SK-N-SH (cell line): ENCODE measurements at regions not wholly inside any gene's neighbourhood (a gene's known extent, or its start where the extent isn't known, plus 50 kb on each side); places are given as distances from the start of the nearest gene placed in this dataset.
"Not testable (repeated sequence)": the region's sequence is repeated elsewhere in the genome, so short reads cannot be mapped to it uniquely, and the experiment has no call there.

Source experiments
- CTCF ChIA-PET: fragments of 300-600, 350-600 bp; formaldehyde crosslinking; extraction: SDS; loops from one replicate; lab custom pipeline; 2021; lab: Yijun Ruan, JAX
- POLR2A ChIA-PET: fragments of 350-600 bp; sonication (Branson Sonifier 250); formaldehyde crosslinking; extraction: SDS; loops from one replicate; lab custom pipeline; 2020; ENCODE audit warnings: antibody characterized with exemption, inconsistent platforms; lab: Yijun Ruan, JAX
- DNase-seq: peaks from one replicate; pipeline ENCODE4 v3.0.0; 2012
- H2AFZ ChIP-seq: fragments of 200-600 bp; sonication (generic); 2 replicates; pipeline ENCODE4 v1.8.1; 2016; ENCODE audit warnings: antibody characterized with exemption, mild to moderate bottlenecking, low read depth
- H3F3A ChIP-seq: fragments of 200-600 bp; sonication (generic); replicated peaks from 2 replicates; pipeline ENCODE3; 2016; ENCODE audit warnings: antibody characterized with exemption, mild to moderate bottlenecking; ENCODE audit not compliant: insufficient read depth
- H3K27ac ChIP-seq, 2 experiments: fragments of 200-500 bp in 1 of 2; fragments of 200-600 bp in 1 of 2; sonication (Bioruptor generic) in 1 of 2; sonication (generic), shearing (Covaris generic) in 1 of 2; 2 replicates each; pipeline versions ENCODE4 v1.5.1 to v1.6.1; 2014 to 2016; ENCODE audit warnings: low read depth in 2 of 2, inconsistent platforms in 1 of 2, low read length in 1 of 2, mild to moderate bottlenecking in 1 of 2, mixed read lengths in 1 of 2
- H3K27me3 ChIP-seq: fragments of 200-600 bp; sonication (generic), shearing (Covaris generic); 2 replicates; pipeline ENCODE4 v1.6.1; 2016; ENCODE audit warnings: mixed run types; ENCODE audit not compliant: insufficient read depth
- H3K36me3 ChIP-seq, 2 experiments: fragments of 200-500 bp in 1 of 2; fragments of 200-600 bp in 1 of 2; sonication (Bioruptor generic) in 1 of 2; sonication (generic) in 1 of 2; replicated peaks in 1 of 2; 2 replicates each; pipeline versions ENCODE3 to v1.5.1; 2014 to 2016; ENCODE audit warnings: low read length in 1 of 2, mild to moderate bottlenecking in 1 of 2; ENCODE audit not compliant: insufficient read depth in 2 of 2, control insufficient read depth in 1 of 2
- H3K4me1 ChIP-seq, 2 experiments: fragments of 200-500 bp in 1 of 2; fragments of 200-600 bp in 1 of 2; sonication (Bioruptor generic) in 1 of 2; sonication (generic), shearing (Covaris generic) in 1 of 2; 2 replicates each; pipeline versions ENCODE4 v1.5.1 to v1.6.1; 2014 to 2016; ENCODE audit warnings: low read depth in 1 of 2, low read length in 1 of 2, mixed run types in 1 of 2; ENCODE audit not compliant: insufficient read depth in 2 of 2, control insufficient read depth in 1 of 2
- H3K4me2 ChIP-seq: fragments of 200-600 bp; sonication (generic), shearing (Covaris generic); 2 replicates; pipeline ENCODE4 v1.6.1; 2017; ENCODE audit warnings: mixed run types
- H3K4me3 ChIP-seq, 2 experiments: fragments of 200-500 bp in 1 of 2; fragments of 200-600 bp in 1 of 2; sonication (Bioruptor generic) in 1 of 2; sonication (generic), shearing (Covaris generic) in 1 of 2; 2 replicates each; pipeline versions ENCODE4 v1.5.1 to v1.8.1; 2014 to 2016; ENCODE audit warnings: low read depth in 2 of 2, inconsistent platforms in 1 of 2, low read length in 1 of 2, mild to moderate bottlenecking in 1 of 2, mixed read lengths in 1 of 2, moderate library complexity in 1 of 2
- H3K79me2 ChIP-seq: fragments of 200-600 bp; sonication (generic); 2 replicates; pipeline ENCODE4 v1.8.1; 2017; ENCODE audit warnings: mild to moderate bottlenecking; ENCODE audit not compliant: insufficient read depth
- H3K9ac ChIP-seq: fragments of 200-600 bp; sonication (generic); 2 replicates; pipeline ENCODE4 v1.6.1; 2017; ENCODE audit warnings: mixed run types
- H3K9me2 ChIP-seq: fragments of 200-600 bp; sonication (generic); 2 replicates; pipeline ENCODE4 v1.6.1; 2017; ENCODE audit warnings: mixed run types
- H3K9me3 ChIP-seq: fragments of 200-600 bp; sonication (generic); 2 replicates; pipeline ENCODE4 v1.6.1; 2017; ENCODE audit warnings: mixed run types, mild to moderate bottlenecking, moderate library complexity
- H4K20me1 ChIP-seq: fragments of 200-600 bp; sonication (generic); 2 replicates; pipeline ENCODE4 v1.6.1; 2017; ENCODE audit warnings: mild to moderate bottlenecking, mixed run types; ENCODE audit not compliant: insufficient read depth
- CHD2 ChIP-seq: fragments of 150-350 bp; IDR thresholded peaks from 2 replicates; pipeline ENCODE4 v1.6.1; 2018; ENCODE audit warnings: low read length; ENCODE audit not compliant: partially characterized antibody
- EZH2phosphoT487 ChIP-seq: fragments of 200-600 bp; sonication (generic); IDR thresholded peaks from 2 replicates; pipeline ENCODE4 v1.6.1; 2017; ENCODE audit warnings: low read depth, mixed run types, mild to moderate bottlenecking, antibody characterized with exemption, moderate library complexity, borderline replicate concordance
- FOXM1 ChIP-seq: IDR thresholded peaks from 2 replicates; pipeline ENCODE4 v1.4.0; 2012; ENCODE audit warnings: low read depth, mild to moderate bottlenecking
- GABPA ChIP-seq: IDR thresholded peaks from 2 replicates; pipeline ENCODE4 v1.4.0; 2012; ENCODE audit warnings: low read depth, mild to moderate bottlenecking
- GATA2 ChIP-seq: sonication (generic); formaldehyde crosslinking; IDR thresholded peaks from 2 replicates; pipeline ENCODE4 v1.5.0; 2020; ENCODE audit warnings: mild to moderate bottlenecking, missing genetic modification reagents
- JUND ChIP-seq: IDR thresholded peaks from 2 replicates; pipeline ENCODE4 v1.4.0; 2012
- MEF2A ChIP-seq: IDR thresholded peaks from 2 replicates; pipeline ENCODE4 v1.4.0; 2012; ENCODE audit warnings: low read depth, borderline replicate concordance
- NRF1 ChIP-seq: IDR thresholded peaks from 2 replicates; pipeline ENCODE4 v1.6.1; 2012; ENCODE audit warnings: low read depth, mild to moderate bottlenecking, low read length
- REST ChIP-seq: IDR thresholded peaks from 2 replicates; pipeline ENCODE4 v1.6.1; 2012; ENCODE audit warnings: mild to moderate bottlenecking, low read depth, low read length, moderate library complexity
- SIN3A ChIP-seq: IDR thresholded peaks from 2 replicates; pipeline ENCODE4 v1.6.1; 2012; ENCODE audit warnings: low read depth, mild to moderate bottlenecking, low read length, moderate library complexity, borderline replicate concordance
- SMC3 ChIP-seq: IDR thresholded peaks from 2 replicates; pipeline ENCODE4 v1.6.1; 2012; ENCODE audit warnings: low read depth, low read length, improper control_type of control experiment
- TCF12 ChIP-seq: IDR thresholded peaks from 2 replicates; pipeline ENCODE4 v1.4.0; 2012
- TEAD4 ChIP-seq: IDR thresholded peaks from 2 replicates; pipeline ENCODE4 v1.4.0; 2012; ENCODE audit warnings: mild to moderate bottlenecking, borderline replicate concordance; ENCODE audit not compliant: insufficient read depth
- ZBTB33 ChIP-seq: IDR thresholded peaks from 2 replicates; pipeline ENCODE4 v1.4.0; 2012; ENCODE audit warnings: low read depth, borderline replicate concordance
- WGBS: methylation state at CpG from one replicate; pipeline ENCODE4 v1.1.6; 2017; ENCODE audit warnings: low lambda C conversion rate; 5-methylcytosine and 5-hydroxymethylcytosine counted together
- TF ChIP-seq, protein P1 (sequence below): IDR thresholded peaks from 2 replicates; pipeline ENCODE4 v1.4.0; 2012; ENCODE audit warnings: low read depth
- TF ChIP-seq, protein P2 (sequence below): fragments of 150-350 bp; IDR thresholded peaks from 2 replicates; pipeline ENCODE4 v1.6.1; 2016; ENCODE audit warnings: mild to moderate bottlenecking, low read depth, low read length

- no peak for TF ChIP-seq GABPA
- TF ChIP-seq REST = no peak
- TF ChIP-seq, protein P1, sequence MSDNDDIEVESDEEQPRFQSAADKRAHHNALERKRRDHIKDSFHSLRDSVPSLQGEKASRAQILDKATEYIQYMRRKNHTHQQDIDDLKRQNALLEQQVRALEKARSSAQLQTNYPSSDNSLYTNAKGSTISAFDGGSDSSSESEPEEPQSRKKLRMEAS = no peak
Observed at GRCh38 chr18:46182633-46183358, 78.6 kb downstream of the HAUS1 start (continued).

DNA sequence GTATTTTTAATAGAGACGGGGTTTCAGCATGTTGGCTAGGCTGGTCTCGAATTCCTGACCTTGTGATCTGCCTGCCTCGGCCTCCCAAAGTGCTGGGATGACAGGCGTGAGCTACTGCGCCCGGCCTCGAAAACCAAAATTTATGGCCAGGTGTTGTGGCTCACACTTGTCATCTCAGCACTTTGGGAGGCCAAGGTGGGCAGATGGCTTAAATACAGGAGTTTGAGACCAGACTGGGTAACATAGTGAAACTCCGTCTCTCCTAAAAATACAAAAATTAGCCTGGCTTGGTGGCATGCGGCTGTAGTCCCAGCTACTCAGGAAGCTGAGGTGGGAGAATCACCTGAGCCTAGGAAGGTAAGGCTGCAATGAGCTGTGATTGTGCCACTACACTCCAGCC lies 80.1 kb downstream of the HAUS1 start:
- CTCF ChIA-PET = interaction anchor here (0.9 to 1.6 kb wide), 2 partner anchors 36 to 474 kb away, joined by 3 to 6 read pairs; partner anchors contain the start of gene LOXHD1
- DNase-seq, H2AFZ ChIP-seq, H3K36me3 ChIP-seq, H3K4me2 ChIP-seq, H3F3A ChIP-seq, H3K9me2 ChIP-seq, H3K27me3 ChIP-seq, H3K4me3 ChIP-seq, H3K27ac ChIP-seq, H3K9ac ChIP-seq, H3K9me3 ChIP-seq, POLR2A ChIA-PET: not testable (repeated sequence)
- peaks cover 0 to 12% of the 10 kb centered on the region in 2 experiments; a peak in 2 of 4 replicates for H3K4me1 ChIP-seq
- peaks cover 66% of the 10 kb centered on the region for H4K20me1 ChIP-seq
- 96% methylated on average over 9 of the region's 9 CpGs for WGBS
- H3K79me2 ChIP-seq = peaks cover 100% of the 10 kb centered on the region

- H2AFZ ChIP-seq = no peak overlapping the region
- H3K9me3 ChIP-seq = no peaks in the 10 kb centered on the region
- H3K9ac ChIP-seq = no peak overlapping the region
- no peak overlapping the region for H3K4me3 ChIP-seq
- ChIA-PET CTCF (interaction anchor here (0.9 to 1.6 kb wide), 2 partner anchors 37 to 473 kb away, joined by 3 to 6 read pairs; partner anchors contain the start of gene LOXHD1), POLR2A (no interaction called here)
- H3K27ac ChIP-seq = no peak overlapping the region
- peaks cover 3% of the 10 kb centered on the region for H3F3A ChIP-seq
- WGBS = 92% methylated on average over 1 of the region's 1 CpG
- no peak for DNase-seq
- H3K36me3 ChIP-seq = no peaks in the 10 kb centered on the region
- H3K27me3 ChIP-seq = no peaks in the 10 kb centered on the region
- H3K4me2 ChIP-seq = no peak overlapping the region
- H3K9me2 ChIP-seq = no peaks in the 10 kb centered on the region
- peaks cover 0 to 12% of the 10 kb centered on the region in 2 experiments; a peak in 2 of 4 replicates for H3K4me1 ChIP-seq
- peaks cover 62% of the 10 kb centered on the region for H4K20me1 ChIP-seq
- peaks cover 99% of the 10 kb centered on the region for H3K79me2 ChIP-seq
- TF ChIP-seq ZBTB33 (no peak), CHD2 (no peak), GABPA (no peak), FOXM1 (no peak), TCF12 (no peak), SIN3A (no peak), SMC3 (no peak), GATA2 (no peak), EZH2phosphoT487 (no peak), MEF2A (no peak), TEAD4 (no peak), JUND (no peak), NRF1 (no peak)
- TF ChIP-seq, protein P2, sequence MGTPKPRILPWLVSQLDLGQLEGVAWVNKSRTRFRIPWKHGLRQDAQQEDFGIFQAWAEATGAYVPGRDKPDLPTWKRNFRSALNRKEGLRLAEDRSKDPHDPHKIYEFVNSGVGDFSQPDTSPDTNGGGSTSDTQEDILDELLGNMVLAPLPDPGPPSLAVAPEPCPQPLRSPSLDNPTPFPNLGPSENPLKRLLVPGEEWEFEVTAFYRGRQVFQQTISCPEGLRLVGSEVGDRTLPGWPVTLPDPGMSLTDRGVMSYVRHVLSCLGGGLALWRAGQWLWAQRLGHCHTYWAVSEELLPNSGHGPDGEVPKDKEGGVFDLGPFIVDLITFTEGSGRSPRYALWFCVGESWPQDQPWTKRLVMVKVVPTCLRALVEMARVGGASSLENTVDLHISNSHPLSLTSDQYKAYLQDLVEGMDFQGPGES = no peak
Observed at GRCh38 chr18:46184727-46185126, 80.5 kb downstream of the HAUS1 start.
